ENCODE measurements at regions not wholly inside any gene's neighbourhood (a gene's known extent, or its start where the extent isn't known, plus 50 kb on each side); places are given as distances from the start of the nearest gene placed in this dataset.
"Not testable (repeated sequence)": the region's sequence is repeated elsewhere in the genome, so short reads cannot be mapped to it uniquely, and the experiment has no call there.

DNA sequence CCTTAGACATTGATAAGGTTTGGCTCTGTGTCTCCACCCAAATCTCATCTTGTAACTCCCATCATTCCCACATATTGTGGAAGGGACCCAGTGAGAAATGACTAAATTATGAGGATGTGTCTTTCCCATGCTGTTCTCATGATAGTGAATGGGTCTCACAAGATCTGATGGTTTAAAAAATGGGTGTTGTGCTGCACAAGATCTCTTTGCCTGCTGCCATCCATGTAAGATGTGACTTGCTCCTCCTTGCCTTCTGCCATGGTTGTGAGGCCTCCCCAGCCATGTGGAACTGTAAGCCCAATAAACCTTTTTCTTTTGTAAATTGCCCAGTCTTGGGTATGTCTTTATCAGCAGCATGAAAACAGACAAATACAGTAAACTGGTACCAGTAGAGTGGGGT, 206.1 kb upstream of the KCND2 start:
- H3K9me3 Mint-ChIP-seq = peaks cover 11% of the 10 kb centered on the region
- not testable (repeated sequence) for H3K36me3 Mint-ChIP-seq, H3K4me3 Mint-ChIP-seq, H3K4me1 Mint-ChIP-seq, ATAC-seq, H3K27ac Mint-ChIP-seq, H3K27me3 Mint-ChIP-seq

DNA sequence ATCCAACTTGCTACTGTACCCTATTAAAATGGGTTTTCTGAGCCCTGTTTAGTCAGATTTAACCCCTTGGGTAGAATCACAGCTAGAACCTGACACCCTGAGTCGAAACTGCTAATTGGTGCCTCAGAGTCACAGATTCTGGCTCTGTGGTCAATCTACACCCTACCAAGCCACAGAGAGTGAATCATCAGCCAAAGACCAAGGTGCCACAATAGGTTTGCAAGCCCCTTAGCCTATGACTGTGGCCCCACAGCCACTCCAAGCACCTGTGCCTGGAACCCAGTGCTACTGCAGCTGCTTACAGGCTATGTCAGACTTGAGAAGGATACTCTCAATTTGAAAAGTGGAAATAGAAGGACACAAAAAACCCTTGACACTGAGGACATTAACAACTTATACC, 202.8 kb upstream of the KCND2 start:
- Mint-ChIP-seq H3K27ac (no peak overlapping the region), H3K4me1 (no peaks in the 10 kb centered on the region), H3K27me3 (no peaks in the 10 kb centered on the region), H3K36me3 (no peaks in the 10 kb centered on the region), H3K4me3 (no peak overlapping the region), H3K9me3 (peaks cover 13% of the 10 kb centered on the region)
- ATAC-seq = no peak

DNA sequence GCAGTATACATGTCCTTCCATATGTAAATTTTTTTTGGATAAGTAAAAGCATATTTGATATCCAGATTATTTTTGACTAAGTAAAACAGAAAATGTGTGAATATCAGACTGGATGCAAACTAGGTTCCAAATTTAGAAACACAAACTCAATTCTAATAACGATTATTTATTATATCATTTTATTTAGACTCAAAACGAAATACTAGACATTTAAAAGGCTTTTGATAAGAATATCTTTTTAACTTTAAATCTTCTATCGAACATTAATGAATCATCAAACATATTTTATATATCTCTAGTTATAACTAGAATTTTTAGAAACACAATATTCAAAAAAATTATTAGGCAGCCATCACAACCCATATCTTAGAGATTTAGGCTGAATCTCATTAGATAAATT, 195.2 kb upstream of the KCND2 start:
- Mint-ChIP-seq H3K27ac (no peak overlapping the region), H3K4me3 (no peak overlapping the region), H3K4me1 (no peaks in the 10 kb centered on the region), H3K27me3 (no peaks in the 10 kb centered on the region), H3K9me3 (peaks cover 8% of the 10 kb centered on the region), H3K36me3 (no peaks in the 10 kb centered on the region)
- no peak for ATAC-seq

DNA sequence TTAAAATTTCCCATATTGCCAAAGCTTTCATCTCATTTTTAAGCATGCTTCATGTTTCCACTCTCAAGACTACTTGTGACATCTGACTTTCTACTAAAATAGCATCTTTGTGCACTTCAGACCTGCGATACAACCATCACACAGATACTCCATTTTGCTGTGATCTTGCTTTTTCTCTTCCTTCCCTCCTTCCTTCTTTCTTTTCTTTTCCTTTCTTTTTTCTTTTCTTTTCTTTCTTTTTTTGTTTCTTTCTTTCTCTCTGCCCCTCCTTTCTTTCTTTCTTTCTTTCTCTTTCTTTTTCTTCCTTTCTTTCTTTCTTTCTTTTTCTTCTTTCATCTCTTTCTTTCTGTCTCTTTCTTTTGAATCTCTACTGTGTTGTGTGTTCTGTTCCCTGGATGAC, 194.0 kb upstream of the KCND2 start:
- no peak for ATAC-seq
- Mint-ChIP-seq H3K9me3 (peaks cover 8% of the 10 kb centered on the region), H3K36me3 (no peaks in the 10 kb centered on the region), H3K4me3 (no peak overlapping the region), H3K4me1 (no peaks in the 10 kb centered on the region), H3K27me3 (no peaks in the 10 kb centered on the region), H3K27ac (no peak overlapping the region)

DNA sequence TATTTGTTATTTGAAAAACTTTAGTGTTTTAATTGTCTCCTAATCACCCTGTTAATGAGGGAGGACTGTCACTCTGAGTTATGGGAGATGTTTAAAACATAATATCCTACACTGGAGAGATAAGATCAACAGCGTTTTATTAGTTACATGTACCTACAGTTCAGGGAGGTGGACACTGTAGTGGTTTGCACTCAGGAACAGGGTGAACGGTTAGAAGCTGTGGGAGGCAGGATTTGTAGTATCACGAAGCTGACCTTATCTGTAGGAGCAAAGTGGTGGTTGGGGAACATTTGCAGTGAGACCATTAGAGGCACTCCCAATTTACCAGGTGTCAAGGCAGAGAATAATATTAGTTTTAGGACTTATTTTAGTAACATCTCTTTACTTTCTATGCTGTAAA, 193.3 kb upstream of the KCND2 start:
- Mint-ChIP-seq H3K4me3 (no peak overlapping the region), H3K27me3 (no peaks in the 10 kb centered on the region), H3K4me1 (no peaks in the 10 kb centered on the region), H3K27ac (no peak overlapping the region), H3K9me3 (peaks cover 5% of the 10 kb centered on the region), H3K36me3 (no peaks in the 10 kb centered on the region)
- no peak for ATAC-seq

DNA sequence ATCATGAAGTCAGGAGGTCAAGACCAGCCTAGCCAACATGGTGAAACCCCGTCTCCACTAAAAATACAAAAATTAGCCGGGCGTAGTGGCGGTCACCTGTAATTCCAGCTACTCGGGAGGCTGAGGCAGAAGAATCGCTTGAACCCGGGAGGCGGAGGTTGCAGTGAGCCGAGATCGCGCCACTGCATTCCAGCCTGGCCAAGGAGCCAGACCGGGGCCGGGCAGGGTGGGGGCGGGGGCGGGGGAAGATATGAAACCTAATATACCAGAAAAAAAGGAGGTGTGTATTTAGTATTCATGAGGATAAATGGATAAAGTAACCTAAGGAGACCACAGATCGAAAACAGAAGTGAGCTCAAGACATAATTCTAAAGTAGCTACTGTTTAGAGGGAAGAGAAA, 186.5 kb upstream of the KCND2 start:
- not testable (repeated sequence) for ATAC-seq, H3K4me3 Mint-ChIP-seq, H3K4me1 Mint-ChIP-seq, H3K36me3 Mint-ChIP-seq, H3K27me3 Mint-ChIP-seq, H3K27ac Mint-ChIP-seq
- H3K9me3 Mint-ChIP-seq = peaks cover 12% of the 10 kb centered on the region

DNA sequence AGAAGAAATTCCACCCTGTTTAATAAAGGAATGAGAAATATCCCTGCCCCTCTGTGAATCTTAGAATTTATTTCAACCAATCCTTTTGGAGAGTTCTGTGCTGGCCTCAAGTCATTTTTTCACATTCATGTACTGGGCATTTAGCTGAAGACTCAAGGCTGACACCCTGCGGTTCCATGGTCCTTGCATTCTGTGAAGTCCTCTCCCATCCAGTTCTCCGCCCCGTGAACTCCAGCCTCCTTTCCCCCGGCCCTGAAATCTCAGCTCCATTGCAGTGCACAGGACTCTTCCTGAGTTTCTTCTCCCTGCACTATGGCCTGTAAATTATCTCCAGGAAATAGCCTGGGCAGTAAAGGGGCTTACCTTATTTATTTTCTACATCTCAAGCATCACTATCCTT, 183.0 kb upstream of the KCND2 start:
- no peaks in the 10 kb centered on the region for H3K36me3 Mint-ChIP-seq
- H3K27me3 Mint-ChIP-seq = no peaks in the 10 kb centered on the region
- no peak for ATAC-seq
- no peak overlapping the region for H3K27ac Mint-ChIP-seq
- peaks cover 12% of the 10 kb centered on the region for H3K9me3 Mint-ChIP-seq
- H3K4me1 Mint-ChIP-seq = no peaks in the 10 kb centered on the region
- H3K4me3 Mint-ChIP-seq = no peak overlapping the region

DNA sequence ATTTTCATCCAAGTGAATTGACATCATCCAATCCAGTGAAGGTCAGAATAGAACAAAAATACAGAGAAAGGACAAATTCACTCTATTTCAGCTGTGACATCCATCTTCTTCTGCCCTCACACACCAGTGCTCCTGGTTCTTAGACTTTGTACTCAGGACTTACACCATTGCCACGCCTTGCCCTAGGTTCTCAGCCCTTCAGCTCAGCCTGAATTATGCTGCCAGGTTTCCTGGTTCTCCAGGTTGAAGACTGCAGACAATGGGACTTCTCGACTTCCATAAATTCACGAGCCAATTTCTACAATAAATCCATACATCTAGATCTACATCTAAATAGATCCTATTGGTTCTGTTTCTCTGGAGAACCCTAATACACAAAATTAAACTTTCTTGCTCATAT, 181.2 kb upstream of the KCND2 start:
- Mint-ChIP-seq H3K4me3 (no peak overlapping the region), H3K27me3 (no peaks in the 10 kb centered on the region), H3K4me1 (no peaks in the 10 kb centered on the region), H3K27ac (no peak overlapping the region), H3K9me3 (peaks cover 10% of the 10 kb centered on the region), H3K36me3 (no peaks in the 10 kb centered on the region)
- no peak for ATAC-seq

DNA sequence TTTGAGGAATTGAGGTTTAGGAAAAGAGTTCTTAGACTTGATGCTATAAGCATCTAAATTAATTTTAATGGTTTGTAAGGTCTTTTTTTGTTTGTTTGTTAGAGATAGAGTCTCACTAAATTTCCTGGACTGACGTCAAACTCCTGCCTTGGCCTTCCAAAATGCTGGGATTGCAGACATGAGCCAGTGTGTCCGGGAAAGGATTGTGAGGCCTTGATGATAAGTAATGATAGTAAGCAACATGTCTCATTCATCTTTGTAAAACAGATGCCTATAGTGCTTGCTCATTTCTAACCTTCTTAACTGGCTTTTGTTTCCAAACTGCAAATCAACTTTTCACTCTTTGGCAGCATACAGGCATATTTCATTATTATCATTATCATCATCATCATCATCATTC, 176.0 kb upstream of the KCND2 start:
- H3K4me1 Mint-ChIP-seq = no peaks in the 10 kb centered on the region
- no peak overlapping the region for H3K27ac Mint-ChIP-seq
- H3K36me3 Mint-ChIP-seq = no peaks in the 10 kb centered on the region
- no peaks in the 10 kb centered on the region for H3K9me3 Mint-ChIP-seq
- H3K4me3 Mint-ChIP-seq = no peak overlapping the region
- no peak for ATAC-seq
- no peaks in the 10 kb centered on the region for H3K27me3 Mint-ChIP-seq

DNA sequence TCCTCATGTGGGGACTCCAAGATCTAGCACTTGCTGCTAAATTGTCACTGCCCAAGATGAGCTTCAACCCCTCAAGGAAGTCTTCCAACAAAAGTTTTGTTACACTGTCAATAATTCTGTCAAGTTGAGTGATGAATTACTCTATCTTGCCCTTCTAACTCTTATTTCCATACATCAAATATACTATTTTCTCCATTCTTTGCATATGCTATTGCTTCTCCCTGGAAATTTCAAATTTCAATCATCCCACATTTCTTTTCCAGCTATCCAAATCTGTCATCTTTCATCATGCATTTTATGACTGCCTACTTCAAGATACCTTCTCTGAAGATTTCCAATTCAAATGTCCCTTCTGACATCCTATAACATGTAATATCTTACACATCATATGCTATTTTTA, 175.2 kb upstream of the KCND2 start:
- no peaks in the 10 kb centered on the region for H3K36me3 Mint-ChIP-seq
- no peak overlapping the region for H3K27ac Mint-ChIP-seq
- H3K4me1 Mint-ChIP-seq = no peaks in the 10 kb centered on the region
- H3K4me3 Mint-ChIP-seq = no peak overlapping the region
- no peaks in the 10 kb centered on the region for H3K9me3 Mint-ChIP-seq
- no peaks in the 10 kb centered on the region for H3K27me3 Mint-ChIP-seq
- no peak for ATAC-seq

DNA sequence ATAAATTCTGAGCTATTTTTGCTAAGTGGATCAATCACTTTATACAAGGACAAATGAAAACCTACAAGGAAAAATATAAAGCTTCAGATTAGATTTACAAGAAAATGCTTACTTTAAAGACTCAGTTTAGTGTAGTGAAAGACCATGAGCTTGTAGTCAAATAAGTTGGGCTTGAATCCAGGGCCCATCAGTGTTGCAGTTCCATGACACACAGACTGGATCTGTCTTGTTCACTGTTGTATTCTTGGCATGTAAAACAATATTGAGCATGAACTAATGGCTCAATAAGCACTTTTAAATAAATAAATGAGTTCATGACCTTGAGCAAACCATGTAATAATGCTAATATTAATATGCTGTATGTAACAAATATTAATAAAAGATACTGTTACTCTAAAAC, 164.6 kb upstream of the KCND2 start:
- H3K9me3 Mint-ChIP-seq = peaks cover 8% of the 10 kb centered on the region
- H3K4me1 Mint-ChIP-seq = no peaks in the 10 kb centered on the region
- no peaks in the 10 kb centered on the region for H3K27me3 Mint-ChIP-seq
- no peaks in the 10 kb centered on the region for H3K36me3 Mint-ChIP-seq
- no peak for ATAC-seq
- H3K4me3 Mint-ChIP-seq = no peak overlapping the region
- no peak overlapping the region for H3K27ac Mint-ChIP-seq

DNA sequence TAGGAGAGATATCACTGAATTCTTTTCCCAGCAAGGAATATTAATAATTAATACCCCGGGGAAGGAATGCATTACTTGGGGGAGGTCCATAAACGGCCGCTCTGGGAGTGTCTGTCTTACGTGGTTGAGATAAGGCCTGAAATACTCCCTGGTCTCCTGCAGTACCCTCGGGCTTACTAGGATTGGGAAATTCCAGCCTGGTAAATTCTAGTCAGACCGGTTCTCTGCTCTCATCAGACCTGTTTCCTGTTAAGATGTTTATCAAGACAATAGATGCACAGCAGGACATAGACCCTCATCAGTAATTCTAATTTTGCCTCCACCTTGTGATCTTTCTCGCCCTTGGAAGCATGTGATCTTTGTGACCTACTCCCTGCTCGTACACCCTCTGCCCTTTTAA, 162.8 kb upstream of the KCND2 start:
- no peaks in the 10 kb centered on the region for H3K27me3 Mint-ChIP-seq
- H3K36me3 Mint-ChIP-seq = no peaks in the 10 kb centered on the region
- ATAC-seq = no peak
- no peaks in the 10 kb centered on the region for H3K4me1 Mint-ChIP-seq
- H3K27ac Mint-ChIP-seq = no peak overlapping the region
- peaks cover 8% of the 10 kb centered on the region for H3K9me3 Mint-ChIP-seq
- H3K4me3 Mint-ChIP-seq = no peak overlapping the region

DNA sequence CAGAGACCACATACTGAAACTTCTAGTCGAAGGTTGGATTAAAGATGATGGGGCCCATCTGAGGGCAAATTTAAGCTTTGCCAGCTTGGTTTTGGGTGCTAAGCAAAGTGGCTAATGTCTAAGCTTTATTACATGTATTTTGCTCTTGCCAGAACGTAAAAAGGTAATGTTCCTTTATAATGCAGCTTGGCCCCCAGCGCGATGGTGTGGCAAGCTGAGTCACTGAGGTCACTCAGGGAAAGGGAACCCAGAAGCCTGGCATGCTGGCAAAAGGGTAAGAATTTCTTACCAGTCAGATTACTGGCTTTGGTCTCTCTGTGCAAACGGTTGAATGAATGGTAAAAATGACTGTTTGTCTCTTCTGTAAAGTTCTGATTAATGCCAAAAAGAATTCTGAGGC, 158.3 kb upstream of the KCND2 start:
- ATAC-seq = no peak
- peaks cover 8% of the 10 kb centered on the region for H3K9me3 Mint-ChIP-seq

DNA sequence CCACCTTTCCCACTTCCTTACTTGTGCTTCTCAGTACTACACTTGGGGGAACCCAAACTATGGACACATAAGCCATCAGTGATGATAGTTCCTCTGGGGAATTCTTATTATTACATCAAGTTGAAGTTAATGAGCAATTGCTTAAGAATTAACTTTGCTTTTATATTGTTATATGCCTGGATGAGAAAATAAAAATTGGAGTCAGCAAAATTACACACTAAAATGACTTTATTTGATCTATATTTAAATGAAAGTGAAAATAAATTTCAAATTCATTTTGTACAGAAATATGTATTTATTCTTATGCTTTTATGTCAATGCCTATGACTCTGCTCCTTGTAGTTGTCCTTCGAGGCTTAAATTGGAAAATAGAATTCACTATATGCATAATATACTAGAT, 149.4 kb upstream of the KCND2 start:
- H3K27me3 Mint-ChIP-seq = no peaks in the 10 kb centered on the region
- H3K36me3 Mint-ChIP-seq = no peaks in the 10 kb centered on the region
- no peak for ATAC-seq
- no peaks in the 10 kb centered on the region for H3K9me3 Mint-ChIP-seq
- no peak overlapping the region for H3K27ac Mint-ChIP-seq
- H3K4me1 Mint-ChIP-seq = no peaks in the 10 kb centered on the region
- no peak overlapping the region for H3K4me3 Mint-ChIP-seq

More for the DNA sequence above, 158.3 kb upstream of the KCND2 start:
- Mint-ChIP-seq H3K27me3 (no peaks in the 10 kb centered on the region), H3K27ac (no peak overlapping the region), H3K4me3 (no peak overlapping the region), H3K36me3 (no peaks in the 10 kb centered on the region), H3K4me1 (no peaks in the 10 kb centered on the region)

DNA sequence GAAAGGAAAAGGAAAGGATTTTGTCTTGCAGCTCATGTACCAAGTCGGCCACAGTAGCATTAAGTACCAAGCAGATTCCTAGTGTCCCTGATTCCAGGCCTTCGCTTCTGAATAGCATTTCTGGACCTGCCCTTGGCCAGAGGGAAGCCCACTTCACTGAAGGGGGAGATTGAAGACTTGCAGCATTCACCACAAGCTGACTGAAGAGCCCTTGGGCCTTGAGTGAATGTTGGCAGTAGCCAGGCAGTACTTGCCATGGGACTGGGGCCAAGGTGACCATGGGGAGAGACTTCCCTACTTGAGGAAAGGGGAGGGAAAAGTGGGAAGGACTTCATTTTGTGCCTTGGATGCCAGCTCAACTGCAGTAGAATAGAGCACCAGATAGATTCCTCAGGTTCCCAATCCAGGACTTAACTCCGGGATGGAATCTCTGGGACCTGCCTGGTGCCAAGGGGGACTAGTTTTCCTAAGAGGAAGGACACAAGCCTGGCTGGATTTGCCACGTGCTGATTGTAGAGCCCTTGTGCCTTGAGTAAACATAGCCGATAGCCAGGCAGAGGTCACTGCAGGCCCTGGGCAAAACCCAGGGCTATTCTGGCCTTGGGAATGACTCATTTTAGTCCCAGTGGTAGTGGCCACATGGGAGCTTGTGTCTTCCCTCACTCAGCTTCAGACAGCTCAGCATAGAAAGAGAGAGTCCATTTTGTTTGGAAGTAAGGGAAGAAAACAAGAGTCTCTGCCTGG, 141.7 kb upstream of the KCND2 start:
- ATAC-seq = no peak
- H3K9me3 Mint-ChIP-seq = peaks cover 13% of the 10 kb centered on the region
- no peaks in the 10 kb centered on the region for H3K4me1 Mint-ChIP-seq
- H3K36me3 Mint-ChIP-seq = no peaks in the 10 kb centered on the region
- H3K27ac Mint-ChIP-seq = no peak overlapping the region
- no peaks in the 10 kb centered on the region for H3K27me3 Mint-ChIP-seq
- H3K4me3 Mint-ChIP-seq = no peak overlapping the region

DNA sequence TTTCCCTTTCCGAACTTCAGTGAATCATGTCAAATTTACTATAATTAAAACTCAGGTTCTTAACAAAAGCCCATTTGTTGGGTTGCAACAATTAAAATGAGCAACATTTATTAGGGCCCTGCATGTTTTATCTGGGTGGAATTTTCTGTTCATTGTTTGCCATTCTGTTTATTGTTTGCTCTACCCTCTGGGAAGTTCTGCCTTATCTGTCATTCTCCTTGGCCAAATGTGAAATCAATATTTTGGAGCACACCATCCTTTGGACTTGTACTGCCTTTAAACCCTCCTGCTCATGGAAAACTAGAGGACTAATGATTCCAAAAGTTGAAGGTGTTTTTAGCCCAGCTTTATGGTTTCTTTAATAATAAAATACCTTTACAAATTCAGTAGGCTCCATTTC, 134.5 kb upstream of the KCND2 start:
- Mint-ChIP-seq H3K27ac (no peak overlapping the region), H3K4me3 (no peak overlapping the region), H3K36me3 (no peaks in the 10 kb centered on the region), H3K27me3 (no peaks in the 10 kb centered on the region), H3K4me1 (no peaks in the 10 kb centered on the region), H3K9me3 (peaks cover 17% of the 10 kb centered on the region)
- ATAC-seq = no peak

DNA sequence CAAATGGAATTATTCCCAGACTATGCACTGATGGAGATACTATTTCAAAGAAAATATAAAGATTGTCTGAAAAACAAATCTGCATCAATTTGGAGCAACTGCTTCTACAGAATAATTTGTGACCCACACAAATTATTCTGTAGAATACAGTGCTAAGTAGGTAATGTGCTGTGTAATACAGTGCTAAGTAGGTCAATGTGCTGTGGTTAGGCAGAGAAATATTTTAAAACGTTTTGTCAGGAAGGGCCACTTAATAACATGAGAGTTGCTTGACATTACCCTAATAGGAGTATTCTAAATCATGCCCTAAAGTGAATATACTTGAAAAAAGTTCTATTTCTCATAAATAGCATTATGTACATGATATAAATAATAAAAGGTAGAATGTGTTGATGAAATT, 116.5 kb upstream of the KCND2 start:
- Mint-ChIP-seq H3K27ac (no peak overlapping the region), H3K4me1 (no peaks in the 10 kb centered on the region), H3K27me3 (no peaks in the 10 kb centered on the region), H3K4me3 (no peak overlapping the region), H3K9me3 (peaks cover 6% of the 10 kb centered on the region), H3K36me3 (no peaks in the 10 kb centered on the region)
- no peak for ATAC-seq

All from stimulated activated memory B cell treated with anti-CD40 and anti-IgM and Interleukin-4, amounts not matched to agents 10 μg/mL and 1 μg/mL and 100 μg/mL, for 72 hours (primary cell).